ENCODE measurements at regions not wholly inside any gene's neighbourhood (a gene's known extent, or its start where the extent isn't known, plus 50 kb on each side); places are given as distances from the start of the nearest gene placed in this dataset.

GRCh38 chr2:126803434-126803775 is 95.3 kb upstream of the TEX51 start:
- intact Hi-C loops (cut with micrococcal nuclease) = no loop called here
- no peaks in the 10 kb centered on the region for H3K9me3 ChIP-seq (replicated peaks)
- no peaks in the 10 kb centered on the region for H3K4me1 ChIP-seq
- H3K27ac ChIP-seq (replicated peaks) = no peak overlapping the region
- no peak overlapping the region for H3K4me3 ChIP-seq
- H3K27me3 ChIP-seq (ENCODE audit: low read depth) = peaks cover 4% of the 10 kb centered on the region
- no peaks in the 10 kb centered on the region for H3K36me3 ChIP-seq
- no peak for TF ChIP-seq CTCF (IDR thresholded peaks at IDR 0.05; ENCODE audit: borderline replicate concordance)
- DNase-seq = no peak

DNA sequence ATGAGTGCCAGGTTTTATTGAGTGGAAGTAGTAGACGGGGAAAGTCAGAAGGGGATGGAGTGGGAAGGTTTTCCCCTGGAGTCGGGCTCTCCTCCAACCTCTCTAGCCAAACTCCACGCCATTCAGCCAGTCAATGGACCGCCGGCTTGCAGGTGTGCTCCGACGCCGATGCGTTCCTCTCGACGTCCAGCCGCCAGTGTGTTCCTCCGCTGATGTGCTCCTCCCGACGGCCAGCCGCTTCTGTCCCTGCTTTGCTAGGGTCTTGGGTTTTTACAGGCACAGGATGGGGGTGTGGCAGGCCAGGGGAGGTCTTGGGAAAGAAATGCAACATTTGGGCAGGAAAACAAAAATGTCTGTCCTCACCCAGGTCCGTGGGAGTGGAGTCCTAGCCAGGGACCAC is 94.3 kb upstream of the TEX51 start:
- H3K27me3 ChIP-seq (ENCODE audit: low read depth) = peaks cover 4% of the 10 kb centered on the region
- intact Hi-C loops (cut with micrococcal nuclease) = no loop called here
- H3K4me3 ChIP-seq = no peak overlapping the region
- no peaks in the 10 kb centered on the region for H3K36me3 ChIP-seq
- TF ChIP-seq CTCF (IDR thresholded peaks at IDR 0.05; ENCODE audit: borderline replicate concordance) = no peak
- no peak for DNase-seq
- no peaks in the 10 kb centered on the region for H3K9me3 ChIP-seq (replicated peaks)
- no peak overlapping the region for H3K27ac ChIP-seq (replicated peaks)
- H3K4me1 ChIP-seq = no peaks in the 10 kb centered on the region

DNA sequence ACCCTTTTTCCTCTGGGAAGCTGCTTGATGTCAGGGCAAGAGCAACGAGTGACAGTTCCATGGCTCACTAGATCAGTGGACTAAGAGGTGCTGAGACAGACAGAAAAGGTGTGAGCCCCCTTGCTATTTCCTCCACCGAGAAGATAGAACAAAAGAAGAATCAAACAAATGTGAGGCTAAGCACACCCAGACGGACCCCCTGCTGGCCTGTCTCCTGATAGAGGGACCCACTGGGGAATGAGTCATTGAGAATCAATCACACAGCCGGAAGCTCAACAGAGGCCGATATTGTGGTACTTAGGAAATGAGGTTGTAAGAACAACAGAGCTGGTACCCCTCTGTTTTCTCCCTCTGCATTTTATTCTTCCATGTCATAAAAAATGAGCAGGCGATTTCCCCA is 89.8 kb upstream of the TEX51 start:
- Histone ChIP-seq H3K27me3 (ENCODE audit: low read depth) (peaks cover 21% of the 10 kb centered on the region), H3K27ac (replicated peaks) (no peak overlapping the region), H3K9me3 (replicated peaks) (peaks cover 13% of the 10 kb centered on the region), H3K36me3 (no peaks in the 10 kb centered on the region), H3K4me1 (no peaks in the 10 kb centered on the region), H3K4me3 (no peak overlapping the region)
- intact Hi-C loops (cut with micrococcal nuclease) = no loop called here
- DNase-seq = no peak
- TF ChIP-seq CTCF (IDR thresholded peaks at IDR 0.05; ENCODE audit: borderline replicate concordance) = no peak

DNA sequence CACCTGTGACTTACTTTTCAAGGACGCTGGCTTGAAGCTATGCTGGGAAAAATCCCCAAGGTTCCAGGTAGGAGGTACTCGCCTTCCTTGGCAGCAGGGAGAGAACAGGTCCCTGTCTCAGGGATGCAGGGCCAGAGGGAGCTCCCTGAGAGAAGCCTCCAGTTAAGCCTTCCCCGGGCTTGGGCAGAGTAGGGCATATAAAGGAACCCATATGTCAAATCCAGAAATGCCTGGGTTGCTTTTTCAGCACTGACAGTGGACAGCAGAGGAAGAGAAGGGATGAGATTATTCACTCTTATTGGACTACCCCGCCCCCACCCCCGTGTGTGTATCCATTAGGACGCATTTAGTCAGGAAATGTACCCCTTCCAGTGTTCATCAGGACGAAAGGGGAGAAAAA is 89.3 kb upstream of the TEX51 start:
- Histone ChIP-seq H3K36me3 (no peaks in the 10 kb centered on the region), H3K4me3 (no peak overlapping the region), H3K27ac (replicated peaks) (no peak overlapping the region), H3K27me3 (ENCODE audit: low read depth) (peaks cover 21% of the 10 kb centered on the region), H3K9me3 (replicated peaks) (peaks cover 13% of the 10 kb centered on the region), H3K4me1 (no peaks in the 10 kb centered on the region)
- intact Hi-C loops (cut with micrococcal nuclease) = no loop called here
- no peak for DNase-seq
- TF ChIP-seq CTCF (IDR thresholded peaks at IDR 0.05; ENCODE audit: borderline replicate concordance) = no peak

GRCh38 chr2:126810001-126810400 is 88.7 kb upstream of the TEX51 start:
- no peak overlapping the region for H3K4me3 ChIP-seq
- no peak for DNase-seq
- peaks cover 13% of the 10 kb centered on the region for H3K9me3 ChIP-seq (replicated peaks)
- intact Hi-C loops (cut with micrococcal nuclease) = no loop called here
- no peaks in the 10 kb centered on the region for H3K4me1 ChIP-seq
- TF ChIP-seq CTCF (IDR thresholded peaks at IDR 0.05; ENCODE audit: borderline replicate concordance) = no peak
- H3K27me3 ChIP-seq (ENCODE audit: low read depth) = peaks cover 21% of the 10 kb centered on the region
- H3K27ac ChIP-seq (replicated peaks) = no peak overlapping the region
- H3K36me3 ChIP-seq = no peaks in the 10 kb centered on the region

DNA sequence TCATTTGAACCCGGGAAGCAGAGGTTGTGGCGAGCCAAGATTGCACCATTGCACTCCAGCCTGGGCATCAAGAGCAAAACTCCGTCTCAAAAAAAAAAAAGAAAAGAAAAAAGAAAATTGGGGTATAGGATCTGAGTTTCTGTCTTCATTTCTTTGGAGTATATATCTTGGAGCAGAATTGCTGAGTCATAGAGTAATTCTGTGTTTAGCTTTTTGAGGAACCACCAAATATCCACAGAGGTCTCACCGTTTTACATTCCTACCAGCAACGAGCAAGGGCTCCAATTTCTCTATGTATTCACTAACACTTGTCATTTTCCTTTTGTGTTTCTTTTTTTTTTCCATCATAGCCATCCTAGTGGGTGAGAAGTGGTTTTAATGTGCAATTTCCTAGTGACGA is 87.6 kb upstream of the TEX51 start:
- intact Hi-C loops (cut with micrococcal nuclease) = no loop called here
- no peak for DNase-seq
- no peak for TF ChIP-seq CTCF (IDR thresholded peaks at IDR 0.05; ENCODE audit: borderline replicate concordance)
- no peaks in the 10 kb centered on the region for H3K36me3 ChIP-seq
- H3K9me3 ChIP-seq (replicated peaks) = peaks cover 20% of the 10 kb centered on the region
- H3K4me3 ChIP-seq = no peak overlapping the region
- no peak overlapping the region for H3K27ac ChIP-seq (replicated peaks)
- H3K27me3 ChIP-seq (ENCODE audit: low read depth) = peaks cover 21% of the 10 kb centered on the region
- no peaks in the 10 kb centered on the region for H3K4me1 ChIP-seq
